ENCODE measurements at regions not wholly inside any gene's neighbourhood (a gene's known extent, or its start where the extent isn't known, plus 50 kb on each side); places are given as distances from the start of the nearest gene placed in this dataset.

DNA sequence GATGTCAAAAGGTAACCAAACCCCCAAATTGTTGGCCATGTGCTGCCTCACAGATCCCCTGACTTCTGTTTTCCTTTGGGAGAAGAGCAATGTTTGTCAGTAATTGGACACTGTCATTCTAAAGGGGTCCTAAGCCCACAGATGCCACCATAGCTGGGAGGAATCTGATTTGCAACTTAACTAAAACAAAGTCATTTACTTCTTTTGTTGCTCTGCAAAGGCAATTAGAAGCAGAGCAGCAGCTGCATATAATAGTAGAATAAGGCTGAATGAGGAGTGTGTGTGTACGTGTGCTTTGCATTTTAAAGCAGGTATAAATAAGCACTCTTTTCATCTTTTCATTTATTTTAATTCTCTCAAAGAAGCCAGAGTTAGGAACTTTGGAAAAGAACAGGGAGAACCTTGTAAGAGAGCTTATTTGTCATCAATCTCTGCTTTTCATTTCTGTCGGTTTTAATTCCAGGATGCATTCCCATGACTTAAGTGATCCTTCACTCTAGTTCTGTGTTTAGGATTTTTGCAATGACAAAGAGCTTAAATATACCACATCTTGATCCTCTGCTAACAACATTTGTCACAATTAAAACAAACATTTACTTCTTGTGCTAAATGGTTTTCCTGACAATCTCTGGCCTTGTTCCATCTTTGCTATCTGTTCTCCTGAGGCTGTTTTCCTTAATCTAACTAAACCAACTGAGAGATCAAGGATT, 530.2 kb upstream of the CBLB start:
- no peak overlapping the region for H3K4me3 ChIP-seq (replicated peaks; ENCODE audit: low read depth, low read length)
- DNase-seq (ENCODE audit: extremely low read depth, low read depth), result no peak
- TF ChIP-seq CTCF (IDR thresholded peaks at IDR 0.05; ENCODE audit: low read depth, low read length, missing control alignments), result no peak

GRCh38 chr3:106399761-106400160, 530.9 kb upstream of the CBLB start:
- no peak for TF ChIP-seq CTCF (IDR thresholded peaks at IDR 0.05; ENCODE audit: low read depth, low read length, missing control alignments)
- no peak for DNase-seq (ENCODE audit: extremely low read depth, low read depth)
- H3K4me3 ChIP-seq (replicated peaks; ENCODE audit: low read depth, low read length), result no peak overlapping the region

- no peak for DNase-seq (ENCODE audit: extremely low read depth, low read depth)
- no peak for TF ChIP-seq CTCF (IDR thresholded peaks at IDR 0.05; ENCODE audit: low read depth, low read length, missing control alignments)
Measured at GRCh38 chr3:106401666-106402490, 533.1 kb upstream of the CBLB start.

GRCh38 chr3:106403371-106404145, 534.7 kb upstream of the CBLB start:
- no peak for DNase-seq (ENCODE audit: extremely low read depth, low read depth)
- H3K4me3 ChIP-seq (replicated peaks; ENCODE audit: low read depth, low read length), result no peak overlapping the region
- TF ChIP-seq CTCF (IDR thresholded peaks at IDR 0.05; ENCODE audit: low read depth, low read length, missing control alignments), result no peak

More at GRCh38 chr3:106401666-106402490, 533.1 kb upstream of the CBLB start:
- H3K4me3 ChIP-seq (replicated peaks; ENCODE audit: low read depth, low read length), result no peak overlapping the region

DNA sequence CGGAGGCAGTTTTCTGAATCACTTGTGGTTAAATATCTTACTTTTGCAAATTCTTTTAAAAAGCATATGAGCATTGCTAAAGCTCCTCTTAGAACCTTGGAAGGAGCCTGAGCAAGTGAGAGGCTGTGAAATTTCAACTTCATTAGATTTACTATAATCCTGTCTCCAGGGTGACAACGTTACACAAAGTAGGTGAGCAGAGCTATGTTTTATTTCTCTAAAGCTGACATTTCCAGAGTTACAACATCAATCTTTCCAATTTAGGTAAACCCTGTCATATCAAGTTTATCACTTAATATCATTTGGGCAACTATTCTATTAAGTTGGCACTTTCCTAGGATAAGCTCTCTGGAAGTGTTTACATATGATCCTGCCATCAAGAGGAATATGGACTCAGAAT, 544.9 kb upstream of the CBLB start:
- DNase-seq (ENCODE audit: extremely low read depth, low read depth), result no peak
- no peak for TF ChIP-seq CTCF (IDR thresholded peaks at IDR 0.05; ENCODE audit: low read depth, low read length, missing control alignments)
- H3K4me3 ChIP-seq (replicated peaks; ENCODE audit: low read depth, low read length), result no peak overlapping the region

GRCh38 chr3:106420628-106421027, 551.8 kb upstream of the CBLB start:
- no peak overlapping the region for H3K4me3 ChIP-seq (replicated peaks; ENCODE audit: low read depth, low read length)
- no peak for DNase-seq (ENCODE audit: extremely low read depth, low read depth)
- no peak for TF ChIP-seq CTCF (IDR thresholded peaks at IDR 0.05; ENCODE audit: low read depth, low read length, missing control alignments)

Data from HFF-Myc (cell line).